ENCODE measurements at regions not wholly inside any gene's neighbourhood (a gene's known extent, or its start where the extent isn't known, plus 50 kb on each side); places are given as distances from the start of the nearest gene placed in this dataset.

DNA sequence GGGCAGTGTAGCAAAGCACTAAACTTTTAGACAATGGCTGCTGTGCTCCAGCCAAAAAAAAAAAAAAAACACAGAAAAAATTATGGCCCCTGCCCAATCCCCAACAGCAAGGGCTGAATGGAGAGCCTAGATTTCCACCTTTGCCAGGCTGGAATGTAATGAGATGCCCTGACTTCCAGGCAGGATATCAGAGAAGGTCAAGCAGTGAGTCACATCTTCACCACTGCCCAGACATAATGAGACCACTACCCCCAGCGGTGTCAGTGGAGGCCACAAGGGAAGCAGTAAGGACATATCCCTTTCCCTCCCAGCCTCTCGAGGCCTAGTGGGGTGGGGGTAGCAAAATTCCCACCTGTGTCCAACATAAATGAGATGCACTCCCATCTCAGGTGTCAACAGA lies 216.3 kb upstream of the LEF1 start:
- ATAC-seq (ENCODE audit: low FRiP score in 2 of 2): no peak
- 83 to 89% methylated on average over 1 to 2 of the region's 2 CpGs for WGBS, 2 donors

DNA sequence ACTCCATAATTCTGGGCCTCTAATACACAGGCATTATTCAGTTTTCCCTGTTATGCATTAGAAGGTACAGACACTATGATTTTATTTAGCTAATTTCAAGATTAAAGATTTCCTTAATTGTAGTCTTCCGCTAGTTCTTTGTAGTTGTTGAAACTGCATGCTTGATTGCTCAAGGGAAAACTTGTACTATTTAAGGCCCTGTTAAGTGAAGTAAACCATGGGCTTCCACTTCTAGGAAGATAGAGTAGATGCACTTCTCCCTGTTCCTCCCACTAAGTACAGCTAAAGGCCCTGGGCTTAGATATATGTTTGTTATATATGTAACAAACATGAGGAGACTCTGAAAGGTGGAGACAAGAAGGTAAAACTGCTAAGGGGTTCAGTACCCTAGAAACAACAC lies 215.8 kb upstream of the LEF1 start:
- Histone ChIP-seq H3K27me3 (no peaks in the 10 kb centered on the region), H3K9me3 (no peaks in the 10 kb centered on the region), H3K4me3 (no peak overlapping the region), H3K36me3 (no peaks in the 10 kb centered on the region), H3K27ac (no peak overlapping the region), H3K4me1 (no peaks in the 10 kb centered on the region)
- 96 to 100% methylated on average over 1 of the region's 1 CpG for WGBS, 2 donors
- DNase-seq (no peak), ATAC-seq (ENCODE audit: low FRiP score in 2 of 2) (no peak)
- TF ChIP-seq EP300 (IDR thresholded peaks at IDR 0.05): no peak
- TF ChIP-seq POLR2AphosphoS5 (IDR thresholded peaks at IDR 0.05): no peak
- TF ChIP-seq POLR2A (IDR thresholded peaks at IDR 0.05): no peak

More for the DNA sequence above, 216.3 kb upstream of the LEF1 start:
- DNase-seq: no peak
- Histone ChIP-seq H3K27me3 (no peaks in the 10 kb centered on the region), H3K9me3 (no peaks in the 10 kb centered on the region), H3K4me3 (no peak overlapping the region), H3K36me3 (no peaks in the 10 kb centered on the region), H3K4me1 (no peaks in the 10 kb centered on the region), H3K27ac (no peak overlapping the region)
- TF ChIP-seq, protein P1, sequence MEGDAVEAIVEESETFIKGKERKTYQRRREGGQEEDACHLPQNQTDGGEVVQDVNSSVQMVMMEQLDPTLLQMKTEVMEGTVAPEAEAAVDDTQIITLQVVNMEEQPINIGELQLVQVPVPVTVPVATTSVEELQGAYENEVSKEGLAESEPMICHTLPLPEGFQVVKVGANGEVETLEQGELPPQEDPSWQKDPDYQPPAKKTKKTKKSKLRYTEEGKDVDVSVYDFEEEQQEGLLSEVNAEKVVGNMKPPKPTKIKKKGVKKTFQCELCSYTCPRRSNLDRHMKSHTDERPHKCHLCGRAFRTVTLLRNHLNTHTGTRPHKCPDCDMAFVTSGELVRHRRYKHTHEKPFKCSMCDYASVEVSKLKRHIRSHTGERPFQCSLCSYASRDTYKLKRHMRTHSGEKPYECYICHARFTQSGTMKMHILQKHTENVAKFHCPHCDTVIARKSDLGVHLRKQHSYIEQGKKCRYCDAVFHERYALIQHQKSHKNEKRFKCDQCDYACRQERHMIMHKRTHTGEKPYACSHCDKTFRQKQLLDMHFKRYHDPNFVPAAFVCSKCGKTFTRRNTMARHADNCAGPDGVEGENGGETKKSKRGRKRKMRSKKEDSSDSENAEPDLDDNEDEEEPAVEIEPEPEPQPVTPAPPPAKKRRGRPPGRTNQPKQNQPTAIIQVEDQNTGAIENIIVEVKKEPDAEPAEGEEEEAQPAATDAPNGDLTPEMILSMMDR (IDR thresholded peaks at IDR 0.05): no peak
- no peak for TF ChIP-seq EP300 (IDR thresholded peaks at IDR 0.05)
- TF ChIP-seq POLR2AphosphoS5 (IDR thresholded peaks at IDR 0.05): no peak

DNA sequence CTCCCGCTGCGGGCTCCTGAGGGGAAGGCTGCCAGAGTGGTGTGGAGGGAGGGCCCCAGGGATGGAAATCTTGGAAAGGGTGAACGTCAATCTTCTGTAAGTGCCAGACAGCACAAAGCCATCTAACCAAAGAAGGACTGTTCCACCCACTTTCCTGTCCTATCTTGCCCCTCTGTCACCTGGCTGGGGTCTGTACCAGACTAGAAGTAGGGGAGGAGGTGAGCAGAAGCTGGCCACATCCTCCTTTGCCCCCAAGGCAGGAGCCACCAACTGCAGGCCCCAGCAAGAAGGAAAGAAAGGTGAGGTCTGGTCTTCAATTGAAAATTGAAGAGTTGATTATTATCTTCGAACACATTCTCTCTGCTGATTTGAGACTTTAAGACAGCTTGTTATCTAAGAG lies 214.4 kb upstream of the LEF1 start:
- DNase-seq (no peak), ATAC-seq (ENCODE audit: low FRiP score in 2 of 2) (no peak)
- H3K27ac ChIP-seq: no peak overlapping the region
- 91 to 93% methylated on average over 4 of the region's 4 CpGs for WGBS, 2 donors
- TF ChIP-seq, protein P1 (IDR thresholded peaks at IDR 0.05): no peak
- TF ChIP-seq POLR2AphosphoS5 (IDR thresholded peaks at IDR 0.05) (no peak), EP300 (IDR thresholded peaks at IDR 0.05) (no peak), POLR2A (IDR thresholded peaks at IDR 0.05) (no peak)
- H3K9me3 ChIP-seq: no peaks in the 10 kb centered on the region
- H3K36me3 ChIP-seq: no peaks in the 10 kb centered on the region
- H3K4me3 ChIP-seq: no peak overlapping the region
- no peaks in the 10 kb centered on the region for H3K27me3 ChIP-seq
- H3K4me1 ChIP-seq: no peaks in the 10 kb centered on the region

DNA sequence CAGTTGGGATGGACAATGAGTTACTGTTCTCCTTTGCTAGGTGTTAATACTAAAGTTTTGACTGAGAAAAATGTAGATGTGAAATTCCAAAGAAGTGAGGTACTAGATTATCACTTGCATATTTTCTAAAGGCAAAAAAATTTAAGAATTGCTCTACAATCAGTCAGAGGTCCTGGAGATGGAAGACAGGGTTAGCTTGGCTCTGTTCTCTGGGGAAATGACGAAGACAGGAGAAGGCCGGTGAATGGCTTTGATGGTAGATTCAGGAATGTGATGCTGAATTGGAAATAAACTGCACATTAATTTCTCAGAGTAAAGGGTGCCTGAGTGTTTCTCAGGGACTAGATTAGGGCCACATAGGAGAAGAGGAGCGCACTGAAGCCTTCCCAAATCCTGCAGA lies 214.0 kb upstream of the LEF1 start:
- H3K4me3 ChIP-seq: no peak overlapping the region
- 85 to 95% methylated on average over 3 of the region's 3 CpGs for WGBS, 2 donors
- no peak overlapping the region for H3K27ac ChIP-seq
- DNase-seq (no peak), ATAC-seq (ENCODE audit: low FRiP score in 2 of 2) (no peak)
- no peaks in the 10 kb centered on the region for H3K27me3 ChIP-seq
- no peaks in the 10 kb centered on the region for H3K4me1 ChIP-seq
- TF ChIP-seq EP300 (IDR thresholded peaks at IDR 0.05): no peak
- TF ChIP-seq, protein P1 (IDR thresholded peaks at IDR 0.05): no peak
- TF ChIP-seq POLR2A (IDR thresholded peaks at IDR 0.05): no peak
- TF ChIP-seq POLR2AphosphoS5 (IDR thresholded peaks at IDR 0.05): no peak
- H3K36me3 ChIP-seq: no peaks in the 10 kb centered on the region
- H3K9me3 ChIP-seq: no peaks in the 10 kb centered on the region

DNA sequence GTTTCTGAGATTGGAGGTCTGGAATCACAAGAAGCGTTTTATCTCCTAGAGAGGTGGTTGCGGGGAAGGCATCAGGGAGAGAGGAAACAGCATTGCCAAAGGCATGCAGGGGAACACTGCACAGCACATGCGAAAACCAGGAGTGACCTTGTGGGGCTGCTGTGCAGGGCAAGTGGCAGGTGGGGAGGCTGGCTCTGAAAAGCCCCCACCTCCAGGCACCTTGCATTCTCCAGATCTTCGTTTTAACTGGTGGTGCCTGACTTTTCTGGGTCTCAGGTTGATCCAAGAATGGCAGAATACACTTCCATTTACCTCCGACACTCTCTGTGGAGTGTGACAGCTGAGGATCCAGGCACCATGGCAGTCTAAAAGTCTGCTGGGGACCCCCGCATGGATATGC lies 209.4 kb upstream of the LEF1 start:
- no peaks in the 10 kb centered on the region for H3K9me3 ChIP-seq
- 84 to 94% methylated on average over 5 to 6 of the region's 6 CpGs for WGBS, 2 donors
- ATAC-seq (ENCODE audit: low FRiP score in 2 of 2): no peak

More for the DNA sequence above, 209.4 kb upstream of the LEF1 start:
- Histone ChIP-seq H3K4me3 (no peak overlapping the region), H3K4me1 (no peaks in the 10 kb centered on the region), H3K36me3 (no peaks in the 10 kb centered on the region), H3K27me3 (no peaks in the 10 kb centered on the region), H3K27ac (no peak overlapping the region)
- TF ChIP-seq POLR2AphosphoS5 (IDR thresholded peaks at IDR 0.05) (no peak), EP300 (IDR thresholded peaks at IDR 0.05) (no peak), POLR2A (IDR thresholded peaks at IDR 0.05) (no peak)
- TF ChIP-seq, protein P1 (IDR thresholded peaks at IDR 0.05): no peak
- no peak for DNase-seq
